Endothelial cell of umbilical vein (primary cell): ENCODE measurements at regions not wholly inside any gene's neighbourhood (a gene's known extent, or its start where the extent isn't known, plus 50 kb on each side); places are given as distances from the start of the nearest gene placed in this dataset.

ENCODE experiments used
- BruUV-seq: library from RNA; stranded (reverse); fragments of 400-500 nt; replicated peaks from 2 replicates; lab custom pipeline; 2021; lab: Mats Ljungman, UMichigan
- CTCF ChIA-PET: fragments of 300-600, 350-600 bp; sonication (Branson Sonifier 250); formaldehyde crosslinking; loops from one replicate; lab custom pipeline; 2021; ENCODE audit warnings: antibody characterized with exemption, inconsistent platforms; lab: Charles Lee
- POLR2A ChIA-PET: fragments of 300-600, 350-600 bp; sonication (Branson Sonifier 250); formaldehyde crosslinking; loops from one replicate; lab custom pipeline; 2021; ENCODE audit warnings: antibody characterized with exemption, inconsistent platforms; lab: Charles Lee
- DNase-seq: peaks from one replicate; pipeline ENCODE4 v3.0.0-alpha.2; 2011; ENCODE audit warnings: low read depth, low spot score
- FAIRE-seq: peaks from 2 replicates; lab custom pipeline; 2011; peaks lifted over from hg19 to GRCh38; lab: Jason Lieb, UNC
- H2AFZ ChIP-seq: 2 replicates; pipeline ENCODE4 v1.6.0; 2012; ENCODE audit warnings: low read depth, low read length, control low read depth, inconsistent platforms
- H3K27ac ChIP-seq: 2 replicates; pipeline ENCODE4 v1.5.1; 2011; ENCODE audit warnings: low read depth, mild to moderate bottlenecking, control low read depth, low read length, moderate library complexity; ENCODE audit not compliant: insufficient read depth
- H3K27me3 ChIP-seq, 2 experiments: 2 replicates each; pipeline versions ENCODE4 v1.6.0 to v1.6.1; 2011; ENCODE audit warnings: low read length in 2 of 2, mixed read lengths in 1 of 2; ENCODE audit not compliant: control insufficient read depth in 2 of 2, insufficient read depth in 2 of 2
- H3K36me3 ChIP-seq, 2 experiments: 2 replicates in 1 of 2; 3 replicates in 1 of 2; pipeline ENCODE4 v1.5.1; 2011; ENCODE audit warnings: low read length in 2 of 2, mild to moderate bottlenecking in 1 of 2, moderate library complexity in 1 of 2; ENCODE audit not compliant: control insufficient read depth in 2 of 2, insufficient read depth in 2 of 2; ENCODE audit errors: extremely low read depth in 1 of 2
- H3K4me1 ChIP-seq: 3 replicates; pipeline ENCODE4 v1.5.1; 2011; ENCODE audit warnings: mild to moderate bottlenecking, low read length; ENCODE audit not compliant: control insufficient read depth, insufficient read depth; ENCODE audit errors: extremely low read depth
- H3K4me2 ChIP-seq: 2 replicates; pipeline ENCODE4 v1.6.1; 2011; ENCODE audit warnings: low read length, control low read depth, mixed read lengths; ENCODE audit not compliant: insufficient read depth
- H3K4me3 ChIP-seq, 3 experiments: fragments of 200-600 bp in 1 of 3; sonication (generic), shearing (Covaris generic) in 1 of 3; replicated peaks in 1 of 3; 2 replicates each; pipeline ENCODE4 v1.5.1; 2011 to 2016; ENCODE audit warnings: control low read depth in 3 of 3, low read length in 3 of 3, mild to moderate bottlenecking in 2 of 3, inconsistent platforms in 1 of 3, low read depth in 1 of 3, moderate library complexity in 1 of 3; ENCODE audit not compliant: insufficient read depth in 1 of 3
- H3K79me2 ChIP-seq: 2 replicates; pipeline ENCODE4 v1.6.0; 2012; ENCODE audit warnings: low read length, inconsistent platforms; ENCODE audit not compliant: control insufficient read depth, insufficient read depth
- H3K9ac ChIP-seq: replicated peaks from 2 replicates; pipeline ENCODE3; 2011; ENCODE audit warnings: low read length, control low read depth; ENCODE audit not compliant: insufficient read depth; ENCODE audit errors: extremely low read depth
- H3K9me1 ChIP-seq: replicated peaks from 3 replicates; pipeline ENCODE4 v1.6.0; 2011; ENCODE audit warnings: mild to moderate bottlenecking, low read length; ENCODE audit not compliant: control insufficient read depth, insufficient read depth; ENCODE audit errors: extremely low read depth
- H3K9me3 ChIP-seq: replicated peaks from 2 replicates; pipeline ENCODE4 v1.5.1; 2012; ENCODE audit warnings: low read length, inconsistent platforms; ENCODE audit not compliant: control insufficient read depth, insufficient read depth
- H4K20me1 ChIP-seq: replicated peaks from 2 replicates; pipeline ENCODE3; 2011; ENCODE audit warnings: mild to moderate bottlenecking, low read length; ENCODE audit not compliant: control insufficient read depth, insufficient read depth; ENCODE audit errors: extremely low read depth
- EZH2 ChIP-seq: IDR thresholded peaks from 2 replicates; pipeline ENCODE4 v1.6.1; 2012; ENCODE audit warnings: borderline replicate concordance, low read depth, mild to moderate bottlenecking, moderate library complexity, low read length, inconsistent platforms; ENCODE audit not compliant: severe bottlenecking
- FOS ChIP-seq: IDR thresholded peaks from 2 replicates; pipeline ENCODE4 v1.6.1; 2011; ENCODE audit warnings: mild to moderate bottlenecking, low read length, moderate library complexity, borderline replicate concordance; ENCODE audit not compliant: insufficient read depth
- GATA2 ChIP-seq: IDR thresholded peaks from 2 replicates; pipeline ENCODE4 v1.7.0; 2011; ENCODE audit warnings: low read depth, mild to moderate bottlenecking, moderate library complexity, mixed read lengths, low read length; ENCODE audit not compliant: insufficient read length, insufficient read depth
- JUN ChIP-seq: IDR thresholded peaks from 2 replicates; pipeline ENCODE4 v1.6.1; 2011; ENCODE audit warnings: borderline replicate concordance, low read depth; ENCODE audit not compliant: insufficient read length, insufficient read depth
- MAX ChIP-seq: IDR thresholded peaks from 2 replicates; pipeline ENCODE4 v1.6.1; 2011; ENCODE audit not compliant: insufficient read depth, insufficient read length
- MYC ChIP-seq: IDR thresholded peaks from one replicate; pipeline ENCODE4 v1.6.1; 2011; ENCODE audit warnings: mild to moderate bottlenecking, low read depth, low read length
- POLR2A ChIP-seq: IDR thresholded peaks from 2 replicates; pipeline ENCODE4 v1.6.1; 2012; ENCODE audit warnings: low read depth, mild to moderate bottlenecking, control low read depth, low read length
- POLR2AphosphoS5 ChIP-seq: IDR thresholded peaks from 2 replicates; pipeline ENCODE4 v1.6.1; 2012; ENCODE audit warnings: low read depth, mild to moderate bottlenecking, control low read depth, low read length, moderate library complexity; ENCODE audit not compliant: insufficient read depth
- dilution Hi-C: fragments of 300-500 bp; cut with MboI; formaldehyde crosslinking; loops from one replicate; pipeline ENCODE4 v1.15.0; 2019; ENCODE audit warnings: low sequenced_read_pairs; ENCODE audit not compliant: extremely low pct_ligation_motif_present
- intact Hi-C: fragments of 100-400 bp; cut with micrococcal nuclease; formaldehyde crosslinking; loops from one replicate; pipeline ENCODE4 v1.10.0; 2022
- TF ChIP-seq, protein P1 (sequence below), 2 donors: IDR thresholded peaks; 1 replicate in 1 of 2; 2 replicates in 1 of 2; pipeline ENCODE4 v1.5.1; 2011; ENCODE audit warnings: low read length in 2 of 2, mild to moderate bottlenecking in 2 of 2, moderate library complexity in 2 of 2, control low read depth in 1 of 2, inconsistent platforms in 1 of 2, low read depth in 1 of 2; ENCODE audit not compliant: insufficient read depth in 1 of 2; ENCODE audit errors: extremely low read depth in 1 of 2

DNA sequence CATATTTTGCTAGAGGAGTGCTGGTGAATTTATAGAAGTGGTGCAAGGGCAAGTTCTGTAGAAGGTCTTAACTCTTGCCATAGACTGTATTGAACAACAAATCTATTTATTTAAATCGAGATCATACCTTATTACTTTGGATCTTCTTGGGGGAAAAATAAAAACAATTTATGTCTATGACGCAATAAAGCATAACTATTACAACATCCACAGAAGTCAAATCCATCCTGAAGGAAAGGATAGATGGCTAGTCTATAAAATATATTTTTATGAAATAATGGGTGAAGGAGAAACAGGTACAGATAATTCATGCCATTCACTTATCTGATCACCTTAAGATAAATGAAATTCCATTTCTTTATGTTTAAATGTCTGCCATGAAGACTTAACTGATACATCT, 1168.8 kb upstream of the AGA start:
- Histone ChIP-seq H4K20me1 (no peaks in the 10 kb centered on the region), H3K9ac (no peak overlapping the region), H3K36me3 (no peaks in the 10 kb centered on the region), H3K4me2 (no peak overlapping the region), H3K27me3 (no peaks in the 10 kb centered on the region), H2AFZ (no peak overlapping the region), H3K4me3 (no peak overlapping the region), H3K9me3 (no peaks in the 10 kb centered on the region), H3K9me1 (no peaks in the 10 kb centered on the region), H3K79me2 (no peaks in the 10 kb centered on the region), H3K27ac (no peak overlapping the region), H3K4me1 (no peaks in the 10 kb centered on the region)
- ChIA-PET POLR2A (no interaction called here), CTCF (no interaction called here)
- DNase-seq (no peak), FAIRE-seq (no peak)
- BruUV-seq: no TSS peak
- no peak for TF ChIP-seq POLR2AphosphoS5
- TF ChIP-seq, protein P1, sequence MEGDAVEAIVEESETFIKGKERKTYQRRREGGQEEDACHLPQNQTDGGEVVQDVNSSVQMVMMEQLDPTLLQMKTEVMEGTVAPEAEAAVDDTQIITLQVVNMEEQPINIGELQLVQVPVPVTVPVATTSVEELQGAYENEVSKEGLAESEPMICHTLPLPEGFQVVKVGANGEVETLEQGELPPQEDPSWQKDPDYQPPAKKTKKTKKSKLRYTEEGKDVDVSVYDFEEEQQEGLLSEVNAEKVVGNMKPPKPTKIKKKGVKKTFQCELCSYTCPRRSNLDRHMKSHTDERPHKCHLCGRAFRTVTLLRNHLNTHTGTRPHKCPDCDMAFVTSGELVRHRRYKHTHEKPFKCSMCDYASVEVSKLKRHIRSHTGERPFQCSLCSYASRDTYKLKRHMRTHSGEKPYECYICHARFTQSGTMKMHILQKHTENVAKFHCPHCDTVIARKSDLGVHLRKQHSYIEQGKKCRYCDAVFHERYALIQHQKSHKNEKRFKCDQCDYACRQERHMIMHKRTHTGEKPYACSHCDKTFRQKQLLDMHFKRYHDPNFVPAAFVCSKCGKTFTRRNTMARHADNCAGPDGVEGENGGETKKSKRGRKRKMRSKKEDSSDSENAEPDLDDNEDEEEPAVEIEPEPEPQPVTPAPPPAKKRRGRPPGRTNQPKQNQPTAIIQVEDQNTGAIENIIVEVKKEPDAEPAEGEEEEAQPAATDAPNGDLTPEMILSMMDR (IDR thresholded peaks at IDR 0.05; ENCODE audit: extremely low read depth in 1 of 2, insufficient read depth in 1 of 2, low read depth in 1 of 2, low read length in 2 of 2): no peak
- dilution Hi-C loops: no loop called here
- intact Hi-C loops: no loop called here

DNA sequence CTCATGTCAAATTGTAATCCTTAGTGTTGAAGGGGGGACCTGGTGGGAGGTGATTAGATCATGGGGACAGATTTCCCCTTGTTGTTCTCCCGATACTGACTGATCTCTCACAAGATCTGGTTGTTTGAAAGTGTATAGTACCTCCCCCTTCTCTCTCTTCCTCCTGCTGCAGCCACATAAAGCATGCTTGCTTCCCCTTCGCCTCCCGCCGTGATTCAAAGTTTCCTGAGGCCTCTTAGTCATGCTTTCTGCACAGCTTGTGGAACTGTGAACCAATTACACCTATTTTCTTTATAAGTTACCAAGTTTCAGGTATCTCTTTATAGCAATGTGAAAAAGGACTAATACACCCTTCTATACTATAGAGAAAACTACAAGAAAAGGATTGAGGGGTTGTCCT, 1170.5 kb upstream of the AGA start:
- H3K4me1 ChIP-seq: no peaks in the 10 kb centered on the region
- dilution Hi-C loops: no loop called here
- H4K20me1 ChIP-seq: no peaks in the 10 kb centered on the region
- H2AFZ ChIP-seq: no peak overlapping the region
- DNase-seq (no peak), FAIRE-seq (no peak)
- H3K27ac ChIP-seq: no peak overlapping the region
- H3K27me3 ChIP-seq: no peaks in the 10 kb centered on the region
- intact Hi-C loops: no loop called here
- BruUV-seq: no TSS peak
- TF ChIP-seq MYC: no peak
- TF ChIP-seq, protein P1 (IDR thresholded peaks at IDR 0.05; ENCODE audit: extremely low read depth in 1 of 2, insufficient read depth in 1 of 2, low read depth in 1 of 2, low read length in 2 of 2): no peak
- TF ChIP-seq JUN: no peak
- TF ChIP-seq FOS: no peak
- TF ChIP-seq POLR2A: no peak
- TF ChIP-seq GATA2: no peak
- TF ChIP-seq POLR2AphosphoS5: no peak
- TF ChIP-seq MAX: no peak
- TF ChIP-seq EZH2: no peak
- no peak overlapping the region for H3K9ac ChIP-seq
- H3K36me3 ChIP-seq: no peaks in the 10 kb centered on the region
- H3K4me2 ChIP-seq: no peak overlapping the region
- ChIA-PET POLR2A (no interaction called here), CTCF (no interaction called here)
- H3K4me3 ChIP-seq: no peak overlapping the region
- H3K79me2 ChIP-seq: no peaks in the 10 kb centered on the region
- no peaks in the 10 kb centered on the region for H3K9me1 ChIP-seq
- no peaks in the 10 kb centered on the region for H3K9me3 ChIP-seq
